Immature natural killer cell (primary cell): ENCODE measurements at regions not wholly inside any gene's neighbourhood (a gene's known extent, or its start where the extent isn't known, plus 50 kb on each side); places are given as distances from the start of the nearest gene placed in this dataset.

Experiments used
- DNase-seq, 3 donors: peaks; one replicate each; pipeline ENCODE4 v3.0.0; 2022; ENCODE audit warnings: mixed read lengths in 1 of 3
- H3K27ac Mint-ChIP-seq, 6 donors: one replicate each; pipeline ENCODE4 v1.8.0; 2020; ENCODE audit warnings: mixed read lengths in 6 of 6, mild to moderate bottlenecking in 5 of 6, inconsistent platforms in 4 of 6, moderate library complexity in 3 of 6
- H3K27me3 Mint-ChIP-seq, 3 donors: one replicate each; pipeline ENCODE4 v1.8.0; 2020 to 2021; ENCODE audit warnings: low read depth in 3 of 3, mild to moderate bottlenecking in 3 of 3, mixed read lengths in 3 of 3, moderate library complexity in 3 of 3, inconsistent platforms in 1 of 3
- H3K36me3 Mint-ChIP-seq, 3 donors: one replicate each; pipeline ENCODE4 v1.8.0; 2020; ENCODE audit warnings: mixed read lengths in 3 of 3, inconsistent platforms in 2 of 3, mild to moderate bottlenecking in 2 of 3
- H3K4me1 Mint-ChIP-seq, 2 donors: one replicate each; pipeline ENCODE4 v1.8.0; 2020; ENCODE audit warnings: inconsistent platforms in 2 of 2, mild to moderate bottlenecking in 2 of 2, mixed read lengths in 2 of 2, moderate library complexity in 1 of 2
- H3K4me3 Mint-ChIP-seq, 5 donors: one replicate each; pipeline ENCODE4 v1.8.0; 2020; ENCODE audit warnings: mild to moderate bottlenecking in 5 of 5, mixed read lengths in 5 of 5, inconsistent platforms in 3 of 5, moderate library complexity in 3 of 5
- H3K9me3 Mint-ChIP-seq, 6 donors: one replicate each; pipeline ENCODE4 v1.8.0; 2020; ENCODE audit warnings: mild to moderate bottlenecking in 6 of 6, mixed read lengths in 6 of 6, inconsistent platforms in 4 of 6, moderate library complexity in 3 of 6

DNA sequence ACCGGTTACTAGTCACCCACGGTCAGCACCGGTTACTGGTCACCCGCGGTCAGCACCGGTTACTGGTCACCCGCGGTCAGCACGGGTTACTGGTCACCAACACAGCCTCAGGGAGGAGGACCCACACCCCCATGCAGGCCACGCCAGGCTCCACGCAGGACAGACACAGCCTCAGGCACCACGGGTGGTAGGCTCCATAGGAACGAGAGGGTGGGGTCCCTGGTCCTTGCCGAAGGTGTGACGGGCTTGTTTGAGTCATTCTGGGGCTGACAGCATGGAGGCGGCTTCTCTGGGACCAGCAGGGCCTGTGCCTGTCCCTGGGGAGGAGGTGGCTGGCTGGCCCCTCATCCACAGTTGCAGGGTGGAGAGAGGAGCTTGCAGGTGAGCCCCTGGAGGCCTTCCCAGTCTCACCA, 122.8 kb upstream of the SOX1 start:
- DNase-seq, result no peak
- Mint-ChIP-seq H3K4me3 (no peak overlapping the region), H3K27me3 (peaks cover 2 to 7% (median 3%) of the 10 kb centered on the region in 3 donors), H3K27ac (no peak overlapping the region), H3K4me1 (no peaks in the 10 kb centered on the region), H3K9me3 (no peaks in the 10 kb centered on the region), H3K36me3 (no peaks in the 10 kb centered on the region)

- Mint-ChIP-seq H3K9me3 (no peaks in the 10 kb centered on the region), H3K27me3 (peaks cover 2 to 7% (median 3%) of the 10 kb centered on the region in 3 donors), H3K36me3 (no peaks in the 10 kb centered on the region), H3K4me1 (no peaks in the 10 kb centered on the region), H3K27ac (no peak overlapping the region), H3K4me3 (no peak overlapping the region)
- no peak for DNase-seq
These were observed 121.9 kb upstream of the SOX1 start for GRCh38 chr13:111945086-111945485.

GRCh38 chr13:111946214-111946613, 120.7 kb upstream of the SOX1 start:
- Mint-ChIP-seq H3K9me3 (no peaks in the 10 kb centered on the region), H3K4me1 (no peaks in the 10 kb centered on the region), H3K27ac (no peak overlapping the region), H3K36me3 (no peaks in the 10 kb centered on the region), H3K4me3 (no peak overlapping the region), H3K27me3 (peaks cover 2 to 9% (median 3%) of the 10 kb centered on the region in 3 donors)
- no peak for DNase-seq

- no peaks in the 10 kb centered on the region for H3K9me3 Mint-ChIP-seq
- no peaks in the 10 kb centered on the region for H3K36me3 Mint-ChIP-seq
- H3K4me1 Mint-ChIP-seq, result no peaks in the 10 kb centered on the region
- peaks cover 2 to 6% (median 3%) of the 10 kb centered on the region in 3 donors for H3K27me3 Mint-ChIP-seq
- no peak for DNase-seq
- H3K27ac Mint-ChIP-seq, result no peak overlapping the region
- no peak overlapping the region for H3K4me3 Mint-ChIP-seq
These were observed 119.7 kb upstream of the SOX1 start for GRCh38 chr13:111947026-111947810.

DNA sequence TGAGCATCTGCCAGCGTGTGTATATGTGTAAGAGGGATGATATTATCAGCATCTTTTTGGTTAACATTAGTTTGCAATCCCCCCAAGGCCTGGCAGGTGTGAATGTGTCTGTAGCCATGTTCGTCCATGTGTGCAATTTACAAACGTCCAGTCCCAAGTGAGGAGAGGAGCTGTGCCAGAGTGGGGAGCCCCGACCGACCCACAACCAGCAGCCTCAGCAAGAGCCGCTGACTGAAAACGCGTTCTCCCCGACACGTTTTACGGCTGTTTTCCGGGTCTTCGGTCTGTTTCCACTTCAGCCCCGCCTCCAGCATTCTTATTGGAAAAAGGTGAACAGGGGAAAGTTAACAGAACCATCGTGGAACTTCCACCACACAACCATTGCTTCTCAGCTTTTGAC, 119.1 kb upstream of the SOX1 start:
- Mint-ChIP-seq H3K27ac (no peak overlapping the region), H3K27me3 (peaks cover 2 to 4% (median 3%) of the 10 kb centered on the region in 3 donors), H3K4me1 (no peaks in the 10 kb centered on the region), H3K36me3 (no peaks in the 10 kb centered on the region), H3K4me3 (no peak overlapping the region), H3K9me3 (no peaks in the 10 kb centered on the region)
- DNase-seq, result no peak

- Mint-ChIP-seq H3K27ac (no peak overlapping the region), H3K36me3 (no peaks in the 10 kb centered on the region), H3K4me3 (no peak overlapping the region), H3K9me3 (no peaks in the 10 kb centered on the region), H3K27me3 (peaks cover 1 to 2% (median 2%) of the 10 kb centered on the region in 3 donors), H3K4me1 (no peaks in the 10 kb centered on the region)
- DNase-seq, result no peak
These were observed 118.7 kb upstream of the SOX1 start for GRCh38 chr13:111948281-111948680.

DNA sequence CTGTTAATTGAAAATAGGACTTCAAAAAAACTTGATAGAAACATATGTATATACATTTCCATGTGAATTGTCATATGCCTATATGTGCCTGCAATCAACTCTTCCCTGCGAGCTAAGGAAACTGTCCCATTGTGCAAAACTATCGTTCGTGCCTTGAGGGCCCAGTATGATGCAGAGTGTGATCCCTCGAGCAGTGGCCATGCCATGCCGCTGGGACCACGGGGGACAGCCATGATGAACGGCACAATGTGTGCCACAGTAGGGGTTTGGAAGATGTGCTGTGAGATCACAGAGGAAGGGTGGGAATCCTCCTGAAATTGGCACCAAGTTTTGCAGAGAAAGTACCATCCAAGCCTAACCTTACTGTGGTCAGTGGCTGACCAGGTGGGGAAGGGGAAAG, 118.1 kb upstream of the SOX1 start:
- Mint-ChIP-seq H3K36me3 (no peaks in the 10 kb centered on the region), H3K27me3 (peaks cover 1 to 2% (median 2%) of the 10 kb centered on the region in 3 donors), H3K9me3 (no peaks in the 10 kb centered on the region), H3K27ac (no peak overlapping the region), H3K4me3 (no peak overlapping the region), H3K4me1 (no peaks in the 10 kb centered on the region)
- DNase-seq, result no peak

GRCh38 chr13:111949311-111949710, 117.6 kb upstream of the SOX1 start:
- Mint-ChIP-seq H3K27ac (no peak overlapping the region), H3K9me3 (no peaks in the 10 kb centered on the region), H3K4me3 (no peak overlapping the region), H3K27me3 (peaks cover 1 to 2% (median 2%) of the 10 kb centered on the region in 3 donors), H3K36me3 (no peaks in the 10 kb centered on the region), H3K4me1 (no peaks in the 10 kb centered on the region)
- DNase-seq, result no peak

- Mint-ChIP-seq H3K36me3 (no peaks in the 10 kb centered on the region), H3K4me3 (no peak overlapping the region), H3K4me1 (no peaks in the 10 kb centered on the region), H3K27ac (no peak overlapping the region), H3K9me3 (no peaks in the 10 kb centered on the region), H3K27me3 (peaks cover 0 to 2% (median 2%) of the 10 kb centered on the region in 3 donors)
- DNase-seq, result no peak
These were observed 116.3 kb upstream of the SOX1 start for GRCh38 chr13:111950697-111951096.

DNA sequence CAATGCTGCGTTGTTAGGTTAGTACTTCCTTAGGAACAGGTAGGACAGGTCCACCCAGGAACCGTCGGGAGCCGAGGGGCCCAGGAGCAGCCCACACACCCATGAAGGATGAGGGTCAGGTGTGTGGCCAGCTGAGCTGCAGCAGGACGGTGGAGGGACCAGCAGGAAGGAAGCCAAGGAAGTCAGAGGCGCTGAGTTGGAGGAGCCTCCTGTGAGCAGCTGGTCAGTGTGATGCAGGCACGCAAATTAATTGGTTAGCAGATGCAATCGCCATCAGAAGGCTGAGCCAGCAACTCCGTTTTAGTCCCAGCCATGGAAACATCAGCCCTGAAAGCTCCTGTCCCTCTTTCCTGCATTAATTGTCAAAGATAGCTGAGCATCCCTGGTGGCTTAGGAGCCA, 114.9 kb upstream of the SOX1 start:
- Mint-ChIP-seq H3K27me3 (peaks cover 0 to 2% (median 2%) of the 10 kb centered on the region in 3 donors), H3K4me1 (no peaks in the 10 kb centered on the region), H3K27ac (no peak overlapping the region), H3K36me3 (no peaks in the 10 kb centered on the region), H3K4me3 (no peak overlapping the region), H3K9me3 (no peaks in the 10 kb centered on the region)
- DNase-seq, result no peak

DNA sequence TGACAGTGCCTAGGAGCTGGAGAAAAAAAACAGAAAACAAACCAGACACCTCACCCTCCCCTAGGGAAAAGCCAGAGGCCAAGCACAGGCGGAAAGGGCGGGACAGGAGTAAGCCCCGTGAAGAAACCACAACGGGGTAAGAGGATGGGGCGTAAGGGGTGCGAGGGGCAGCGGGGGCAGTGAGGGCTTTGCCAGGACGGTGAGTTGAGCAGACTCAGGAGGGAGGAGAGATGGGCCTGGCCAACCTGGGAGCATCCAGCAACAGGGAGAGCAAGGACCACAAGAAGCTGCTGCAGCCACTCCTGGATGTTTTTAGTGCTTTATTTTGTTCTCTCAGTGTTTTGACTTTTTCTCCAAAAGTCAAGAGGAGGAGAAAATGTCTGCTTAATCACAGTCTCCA, 114.1 kb upstream of the SOX1 start:
- no peaks in the 10 kb centered on the region for H3K4me1 Mint-ChIP-seq
- no peaks in the 10 kb centered on the region for H3K36me3 Mint-ChIP-seq
- H3K9me3 Mint-ChIP-seq, result no peaks in the 10 kb centered on the region
- H3K4me3 Mint-ChIP-seq, result no peak overlapping the region
- H3K27ac Mint-ChIP-seq, result no peak overlapping the region
- H3K27me3 Mint-ChIP-seq, result peaks cover 0 to 2% (median 2%) of the 10 kb centered on the region in 3 donors
- DNase-seq, result no peak

GRCh38 chr13:111953546-111954178, 113.3 kb upstream of the SOX1 start:
- Mint-ChIP-seq H3K4me3 (no peak overlapping the region), H3K9me3 (no peaks in the 10 kb centered on the region), H3K36me3 (no peaks in the 10 kb centered on the region), H3K27ac (no peak overlapping the region), H3K4me1 (no peaks in the 10 kb centered on the region), H3K27me3 (peaks cover 0 to 2% (median 2%) of the 10 kb centered on the region in 3 donors)
- no peak for DNase-seq

- H3K9me3 Mint-ChIP-seq, result no peaks in the 10 kb centered on the region
- no peak for DNase-seq
- no peaks in the 10 kb centered on the region for H3K36me3 Mint-ChIP-seq
- no peak overlapping the region for H3K4me3 Mint-ChIP-seq
- no peak overlapping the region for H3K27ac Mint-ChIP-seq
- no peaks in the 10 kb centered on the region for H3K4me1 Mint-ChIP-seq
- peaks cover 0 to 2% (median 2%) of the 10 kb centered on the region in 3 donors for H3K27me3 Mint-ChIP-seq
These were observed 112.1 kb upstream of the SOX1 start for GRCh38 chr13:111954661-111955411.

DNA sequence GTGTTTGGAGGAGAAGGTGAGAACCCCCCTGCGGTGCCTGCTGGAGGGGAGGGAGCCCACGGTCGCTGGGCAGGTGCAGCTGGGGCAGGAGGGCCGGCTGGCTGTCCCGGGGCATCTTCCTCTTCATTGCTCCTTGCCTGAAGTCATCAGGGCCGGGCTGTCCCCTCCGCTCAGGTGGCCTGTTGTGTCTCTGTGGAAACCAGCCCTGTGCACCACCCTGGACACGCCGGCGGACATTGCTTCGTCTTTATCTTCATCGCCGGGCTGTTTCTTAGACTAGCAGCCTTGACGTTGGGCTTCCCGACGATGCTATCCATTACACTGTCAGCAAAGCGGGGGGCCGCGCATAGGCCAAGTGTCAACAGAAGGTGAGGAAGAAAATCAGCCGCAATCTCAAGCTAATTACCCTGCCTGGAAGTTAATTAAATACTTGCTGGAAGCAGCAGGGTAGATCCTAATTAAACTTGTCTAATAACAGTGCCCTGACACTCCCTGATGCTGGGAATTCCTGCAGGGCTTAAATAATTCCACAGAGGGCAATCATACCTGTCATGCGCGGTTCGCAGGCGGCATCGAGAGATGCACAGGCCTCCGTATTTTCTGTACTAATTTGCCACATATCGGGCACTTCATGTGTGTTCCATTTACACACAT, 111.4 kb upstream of the SOX1 start:
- H3K27me3 Mint-ChIP-seq, result peaks cover 0 to 2% (median 2%) of the 10 kb centered on the region in 3 donors
- H3K9me3 Mint-ChIP-seq, result no peaks in the 10 kb centered on the region
- H3K4me1 Mint-ChIP-seq, result no peaks in the 10 kb centered on the region

More for the DNA sequence above, 111.4 kb upstream of the SOX1 start:
- no peak for DNase-seq
- Mint-ChIP-seq H3K36me3 (no peaks in the 10 kb centered on the region), H3K27ac (no peak overlapping the region), H3K4me3 (no peak overlapping the region)
